ENCODE measurements at regions not wholly inside any gene's neighbourhood (a gene's known extent, or its start where the extent isn't known, plus 50 kb on each side); places are given as distances from the start of the nearest gene placed in this dataset.

DNA sequence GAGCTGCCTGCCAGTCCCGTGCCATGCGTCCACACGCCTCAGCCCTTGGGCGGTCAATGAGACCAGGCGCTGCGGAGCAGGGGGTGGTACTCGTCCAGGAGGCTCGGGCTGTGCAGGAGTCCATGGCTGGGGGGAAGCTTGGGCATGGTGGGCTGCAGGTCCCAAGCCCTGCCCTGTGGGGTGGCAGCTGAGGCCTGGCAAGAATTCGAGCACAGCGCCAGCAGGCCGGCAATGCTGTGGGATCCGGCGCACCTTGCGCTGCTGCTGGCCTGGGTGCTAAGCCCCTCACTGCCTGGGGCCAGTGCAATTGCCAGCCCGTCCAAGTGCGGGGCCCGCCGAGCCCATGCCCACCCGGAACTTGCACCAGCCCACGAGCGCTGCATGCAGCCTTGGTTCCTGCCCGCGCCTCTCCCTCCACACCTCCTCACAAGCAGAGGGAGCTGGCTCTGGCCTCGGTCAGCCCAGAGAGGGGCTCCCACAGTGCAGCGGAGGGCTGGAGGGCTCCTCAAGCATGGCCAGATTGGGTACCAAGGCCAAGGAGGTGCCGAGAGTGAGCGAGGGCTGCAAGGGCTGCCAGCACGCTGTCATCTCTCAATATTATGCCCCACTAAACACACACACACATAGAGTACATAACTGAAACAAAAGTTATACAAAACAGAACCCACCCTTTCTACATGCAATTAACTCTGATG lies 307.7 kb downstream of the LMO4 start:
- DNase-seq, result no peak

DNA sequence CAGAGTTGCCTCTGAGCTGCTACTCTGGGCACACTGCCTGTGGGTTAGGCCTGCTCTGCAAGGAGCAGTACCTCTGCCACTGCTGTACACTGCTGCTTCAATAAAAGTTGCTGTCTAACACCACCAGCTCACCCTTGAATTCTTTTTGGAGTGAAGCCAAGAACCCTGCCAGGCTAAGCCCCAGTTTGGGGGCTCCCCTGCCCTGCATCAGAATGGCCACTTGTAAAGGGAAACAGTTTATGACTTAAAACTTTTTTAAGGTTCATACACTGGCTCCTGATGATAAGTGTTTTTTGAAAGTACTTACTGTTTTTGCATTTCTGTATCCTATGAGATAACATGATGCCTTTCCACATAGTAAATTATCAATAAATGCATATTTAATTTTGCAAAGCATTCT lies 310.0 kb downstream of the LMO4 start:
- no peak for DNase-seq

DNA sequence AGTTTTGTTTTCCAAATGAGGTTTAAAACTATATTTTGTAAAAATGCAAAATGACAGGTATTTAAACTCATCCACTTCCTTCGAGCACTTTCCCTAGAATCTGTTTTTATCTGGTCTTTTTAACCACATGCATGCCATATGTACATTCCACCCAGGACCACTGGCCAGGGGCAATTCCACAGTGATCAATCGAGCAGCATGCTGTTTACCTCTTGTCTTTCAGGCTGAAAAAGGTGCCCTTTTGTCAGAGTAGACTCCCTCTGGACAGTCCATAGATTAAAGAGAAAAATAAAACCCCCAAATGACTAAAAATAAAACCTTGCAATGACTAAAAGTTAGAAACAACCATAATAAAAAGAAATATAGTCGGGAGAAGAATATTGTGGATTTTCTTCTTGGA lies 313.3 kb downstream of the LMO4 start:
- DNase-seq, result no peak

DNA sequence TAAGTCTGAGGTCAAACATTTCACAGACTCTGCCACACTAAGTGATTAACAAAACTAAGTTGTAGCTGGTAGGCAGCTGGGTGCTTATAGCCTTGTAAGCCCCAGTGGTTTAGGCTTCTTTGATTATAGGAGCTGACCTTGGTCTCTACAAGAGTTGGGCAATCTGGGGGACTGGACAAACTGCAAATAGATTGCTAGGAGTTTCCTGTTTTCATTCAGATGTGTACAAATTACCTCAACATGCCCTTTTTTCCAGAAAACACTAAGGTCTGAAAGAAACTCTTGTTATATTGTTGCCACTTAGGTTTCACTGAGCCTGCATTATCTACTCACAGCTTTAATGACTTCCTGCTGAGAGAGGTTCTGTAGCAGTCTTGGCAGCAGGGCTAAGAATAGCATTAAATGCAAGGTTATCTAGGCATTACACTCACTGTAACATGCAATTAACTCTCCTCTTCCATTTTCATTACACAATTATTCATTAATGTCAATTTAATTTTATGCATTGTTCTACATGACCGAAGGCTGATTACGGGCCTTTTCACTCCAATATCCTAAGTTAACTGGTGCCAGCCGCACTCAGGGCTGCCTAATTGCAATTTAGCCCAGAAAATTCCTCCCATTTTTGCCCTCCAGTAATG lies 314.0 kb downstream of the LMO4 start:
- no peak for DNase-seq

DNA sequence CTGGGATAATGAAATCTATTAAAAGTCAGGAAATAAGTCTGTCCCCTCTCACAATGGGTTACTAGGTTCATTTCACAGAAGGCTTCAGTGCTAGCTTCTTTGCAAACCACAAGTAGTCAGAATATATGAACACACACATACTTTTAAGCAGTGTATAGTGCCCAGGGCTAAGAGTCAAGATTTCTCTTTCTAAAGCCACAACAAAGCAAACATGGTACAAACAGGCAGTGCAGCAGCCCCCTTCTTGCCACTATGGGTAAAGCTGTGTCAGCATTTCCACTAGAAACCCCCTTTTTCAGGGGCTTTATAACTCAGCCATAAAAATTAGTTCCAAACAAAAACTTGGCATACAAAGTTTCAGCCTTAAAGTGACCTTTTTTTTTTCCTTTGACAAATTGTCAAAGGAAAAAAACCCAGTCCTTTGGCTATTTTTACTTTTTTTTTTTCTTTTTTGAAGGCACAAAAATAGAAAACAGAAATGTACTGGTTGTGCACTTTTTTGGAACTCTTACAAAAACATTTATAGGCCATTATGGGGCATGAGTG lies 315.4 kb downstream of the LMO4 start:
- DNase-seq, result no peak

DNA sequence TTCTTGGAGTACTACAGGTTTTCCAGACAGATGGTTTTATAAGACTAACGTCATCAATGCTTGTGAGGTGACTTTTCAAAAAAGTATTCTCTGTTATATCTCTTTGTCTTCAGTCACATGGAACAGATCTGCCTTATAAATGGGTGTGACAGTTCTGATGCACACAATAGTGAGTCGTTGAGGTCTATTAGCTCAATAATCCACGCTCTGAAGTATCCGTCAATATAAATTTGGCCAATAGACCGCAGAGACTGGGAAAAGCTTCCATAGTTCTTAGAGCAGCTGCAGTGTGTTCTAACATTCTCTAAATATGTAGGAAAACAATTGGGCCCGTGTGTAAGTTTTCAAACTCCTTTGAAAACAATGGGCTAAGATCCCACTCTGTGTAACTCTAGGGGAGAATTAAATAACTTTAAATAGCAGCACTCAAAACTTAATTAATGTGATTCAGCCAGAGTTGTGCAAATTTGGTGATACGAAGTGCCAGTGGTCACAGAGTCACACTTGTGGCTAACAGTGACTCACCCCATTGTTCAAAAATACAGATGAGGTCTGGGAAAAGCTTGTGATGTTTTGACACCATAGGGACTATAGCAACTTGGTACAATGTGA lies 316.0 kb downstream of the LMO4 start:
- DNase-seq, result no peak

DNA sequence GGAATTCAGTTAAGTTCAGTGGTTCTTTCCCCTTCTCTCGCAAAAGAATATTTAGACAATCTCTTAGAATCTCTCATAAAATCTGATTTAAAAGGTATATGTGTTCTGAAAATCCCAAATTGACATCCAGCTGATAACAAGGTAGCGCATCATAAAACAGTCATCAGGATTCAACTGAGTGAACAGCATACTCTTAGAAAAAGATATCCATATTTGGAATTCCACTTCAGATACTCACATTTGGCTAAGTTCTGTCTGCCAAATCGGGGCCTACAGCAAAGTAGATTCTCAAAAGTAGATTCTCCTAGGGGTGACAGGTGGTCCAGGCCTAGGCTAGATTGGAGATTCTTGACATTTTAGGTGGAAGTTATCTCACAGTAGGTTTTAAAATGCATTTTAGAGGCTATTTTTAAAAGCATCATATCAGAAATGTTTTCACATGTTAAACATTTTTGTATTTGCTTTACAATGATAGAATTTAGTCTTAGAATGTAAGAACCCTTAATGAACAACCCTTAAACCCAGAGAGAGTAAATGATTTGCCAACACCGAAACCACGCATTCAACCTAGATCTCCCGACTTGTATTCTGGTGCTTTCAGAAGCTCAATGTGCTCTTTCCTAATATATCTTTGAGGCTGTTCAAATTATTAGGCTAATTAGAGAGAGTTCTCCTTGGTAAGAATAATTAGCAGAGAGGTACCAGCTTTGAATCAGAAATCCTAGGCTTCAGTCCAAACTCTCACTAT lies 318.9 kb downstream of the LMO4 start:
- DNase-seq, result no peak

DNA sequence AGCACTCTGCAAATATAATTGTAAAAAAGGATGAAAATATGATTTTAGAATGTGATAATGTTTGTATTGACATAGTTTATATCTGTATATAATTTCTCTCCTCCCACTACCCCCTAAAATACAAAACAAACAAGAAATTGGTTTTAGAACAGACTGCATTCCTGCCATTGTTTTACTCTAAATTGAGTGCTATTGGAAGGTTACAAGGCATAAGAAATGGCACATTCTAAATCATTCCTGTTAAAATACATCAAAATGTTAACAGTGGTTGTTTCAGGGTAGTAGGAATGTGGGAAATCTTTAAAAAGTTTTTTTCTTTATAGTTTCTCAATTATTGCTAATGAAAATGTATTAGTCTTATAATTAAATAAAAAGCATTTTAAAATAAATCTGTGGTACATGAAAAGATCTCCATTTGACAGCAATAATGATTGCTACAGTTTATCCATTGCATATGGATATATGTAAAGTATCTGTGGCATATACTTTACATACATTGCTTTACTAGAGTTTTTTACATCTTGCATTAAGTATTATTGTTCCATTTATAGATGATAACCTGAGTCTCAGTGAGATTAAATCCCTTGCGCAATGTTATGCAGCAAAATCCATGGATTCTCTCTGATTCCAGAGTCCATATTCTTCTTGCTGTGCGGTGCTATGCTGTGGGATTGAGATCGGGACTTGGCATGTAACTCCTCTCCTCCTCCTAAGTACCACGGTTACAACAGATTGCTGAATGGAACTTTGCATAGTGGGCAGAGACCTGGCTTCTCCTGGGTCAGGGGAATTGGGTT lies 319.8 kb downstream of the LMO4 start:
- no peak for DNase-seq

DNA sequence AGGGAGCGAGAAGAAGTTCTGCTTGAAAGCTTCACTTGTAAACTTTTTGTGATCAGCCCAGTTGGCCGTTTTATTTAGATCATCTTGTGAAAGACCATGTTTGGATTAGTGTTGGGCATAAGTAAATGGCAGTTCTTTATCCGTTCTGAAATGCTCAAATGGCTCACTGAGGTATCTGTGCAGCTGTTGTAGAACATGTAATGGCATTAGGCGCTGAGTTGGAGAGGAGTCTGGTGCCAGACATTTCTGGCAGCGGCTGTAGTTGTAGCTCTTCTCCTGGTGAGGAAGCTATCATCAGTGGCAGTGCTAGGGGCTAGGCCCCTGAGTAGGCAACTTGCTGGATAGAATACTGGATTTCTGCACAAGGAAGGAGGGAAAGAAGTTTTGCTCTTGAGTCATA lies 321.6 kb downstream of the LMO4 start:
- DNase-seq, result no peak

DNA sequence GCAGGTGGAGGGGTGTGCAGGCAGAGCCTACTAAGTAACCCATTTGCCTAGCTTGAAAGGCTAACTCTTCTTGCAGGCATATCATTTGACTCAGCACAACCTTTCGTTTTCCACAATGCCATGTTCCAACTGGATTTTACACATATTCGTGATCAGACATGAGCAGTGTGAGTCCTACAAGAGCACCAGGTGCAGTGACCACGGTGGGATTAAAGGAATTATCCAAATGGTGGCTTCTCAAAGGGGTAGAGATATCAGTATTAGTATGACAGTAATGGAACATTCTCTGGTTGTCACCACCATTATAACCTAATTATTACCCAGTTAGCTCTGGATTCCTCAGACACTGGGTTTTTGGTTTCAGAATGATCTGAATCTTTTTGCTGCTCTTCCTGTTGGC lies 323.5 kb downstream of the LMO4 start:
- no peak for DNase-seq

DNA sequence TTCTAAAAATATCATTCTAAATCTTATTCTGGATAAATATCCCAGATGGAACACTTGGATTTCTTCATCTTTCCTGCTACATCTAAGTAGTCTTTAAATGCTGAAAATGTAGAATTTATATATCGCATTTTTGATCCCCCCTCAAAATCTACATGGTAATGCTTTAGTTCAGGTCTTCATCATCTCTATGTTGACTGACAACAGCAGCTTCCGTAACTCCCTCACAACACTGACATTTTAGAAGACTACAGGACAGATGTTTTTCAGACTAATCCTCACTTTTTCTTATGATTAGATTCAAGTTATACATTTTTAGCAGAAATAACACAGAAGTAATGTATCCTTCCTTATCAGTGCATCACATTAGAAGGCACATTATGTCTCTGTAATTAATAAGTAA lies 336.5 kb downstream of the LMO4 start:
- no peak for DNase-seq

DNA sequence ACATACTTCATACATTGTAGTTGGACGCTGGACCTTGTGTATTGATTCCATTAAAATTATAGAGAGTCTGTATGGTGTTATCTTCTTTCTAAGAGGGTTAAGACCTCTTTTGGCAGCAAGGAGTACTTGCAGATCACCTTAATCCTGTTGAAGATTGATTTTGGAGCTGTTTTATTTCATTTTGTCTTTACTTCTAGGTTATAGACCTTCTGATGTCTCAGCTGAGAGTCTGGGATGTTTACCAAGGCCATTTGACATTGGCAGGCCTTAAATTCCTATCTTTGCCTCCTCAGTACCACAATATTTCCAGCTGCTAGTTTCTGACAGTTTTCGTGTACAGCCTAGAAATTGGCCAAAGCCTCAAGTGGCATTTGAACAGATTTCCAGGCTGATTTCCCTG lies 338.0 kb downstream of the LMO4 start:
- no peak for DNase-seq

DNA sequence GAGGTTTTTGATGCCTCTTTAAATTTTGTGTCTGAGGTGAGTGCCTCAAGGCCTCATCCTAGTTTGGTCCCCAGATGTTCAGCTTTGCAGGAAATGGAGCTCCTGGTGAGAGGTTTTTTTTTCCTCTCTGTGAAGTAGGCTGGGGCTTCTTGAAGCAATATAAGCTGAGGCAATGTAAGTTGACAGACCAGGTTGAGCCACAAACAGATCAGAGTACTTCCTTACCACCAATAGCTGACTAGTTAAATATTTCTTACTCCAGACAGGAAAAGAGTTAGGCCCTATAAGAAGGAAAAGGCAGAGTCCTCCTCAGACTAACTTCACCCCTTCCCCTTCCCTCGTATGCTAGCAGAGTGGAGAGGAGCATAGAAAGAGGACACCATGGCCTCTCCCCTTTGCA lies 341.0 kb downstream of the LMO4 start:
- DNase-seq, result no peak

DNA sequence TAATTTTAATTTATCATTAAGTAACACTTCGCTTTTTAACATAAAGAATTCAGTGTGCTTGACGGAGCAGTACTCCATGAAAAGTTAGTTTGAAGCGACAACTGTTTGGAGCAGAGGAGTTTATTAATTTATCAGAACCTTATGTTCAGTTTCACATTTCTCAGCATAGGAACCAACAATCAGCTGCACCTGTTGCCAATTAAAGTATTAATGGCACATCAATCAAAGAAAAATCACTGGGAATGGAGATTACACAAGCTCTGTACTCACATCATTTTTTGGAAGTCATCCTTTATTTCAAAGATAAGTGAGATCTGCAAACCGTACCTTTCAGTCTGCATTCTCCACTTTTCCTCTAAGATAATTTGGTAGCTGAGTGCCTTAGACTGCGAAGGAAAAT lies 344.6 kb downstream of the LMO4 start:
- no peak for DNase-seq

DNA sequence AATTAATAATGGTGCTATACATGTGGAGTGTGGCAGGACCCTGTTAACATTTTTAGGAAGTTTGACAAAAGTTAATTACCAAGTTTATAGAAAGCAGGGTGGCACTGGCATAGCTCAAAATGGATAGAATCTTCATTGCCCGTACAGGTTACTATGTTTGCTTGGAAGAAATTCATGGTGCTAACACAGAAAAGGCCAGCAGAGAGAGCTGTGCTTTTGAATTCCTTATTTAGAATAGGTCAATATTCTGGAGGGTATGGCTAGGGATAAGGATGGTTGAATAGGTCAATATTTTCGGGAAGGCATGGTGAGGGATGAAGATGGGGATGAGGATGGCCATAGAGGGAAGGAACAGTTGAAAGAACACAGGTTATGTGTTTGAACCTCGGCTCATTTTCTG lies 345.1 kb downstream of the LMO4 start:
- no peak for DNase-seq

DNA sequence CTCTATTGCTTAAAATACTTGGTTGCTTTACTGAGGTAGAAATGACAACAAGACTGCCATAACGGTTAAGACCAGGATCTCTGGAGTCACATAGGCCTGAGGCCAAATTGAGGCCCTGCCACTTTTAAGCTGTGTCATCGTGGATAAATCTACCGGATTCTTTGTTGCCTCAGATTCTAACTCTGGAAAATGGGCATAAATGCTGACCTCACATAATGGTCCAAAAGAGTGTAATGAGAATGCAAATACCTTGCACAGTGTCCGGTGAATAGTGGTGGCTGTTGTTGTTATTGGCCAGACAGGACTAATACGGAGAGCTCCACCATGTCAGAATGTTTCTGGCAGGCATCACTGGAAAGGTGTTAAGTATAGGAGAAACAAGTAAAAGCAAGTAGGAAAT lies 346.1 kb downstream of the LMO4 start:
- no peak for DNase-seq

DNA sequence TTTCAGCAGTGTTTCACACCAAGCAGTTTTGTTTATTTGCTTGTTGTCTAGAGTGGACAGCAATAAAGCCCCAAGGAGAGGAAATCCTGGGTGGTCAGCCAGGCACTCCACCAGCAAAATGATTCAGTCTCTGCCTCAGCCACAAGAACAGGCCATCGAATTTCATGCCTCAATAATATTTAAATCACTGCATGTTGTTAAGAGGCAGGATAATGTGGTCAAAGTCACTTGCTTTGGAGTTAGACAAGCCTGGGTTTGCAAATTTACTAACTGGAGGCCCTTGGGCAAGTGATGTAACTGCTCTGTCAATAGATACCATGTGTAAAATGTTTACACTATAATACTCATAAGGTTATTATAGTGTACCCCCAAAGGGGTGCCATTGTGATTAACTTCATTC lies 349.6 kb downstream of the LMO4 start:
- no peak for DNase-seq

DNA sequence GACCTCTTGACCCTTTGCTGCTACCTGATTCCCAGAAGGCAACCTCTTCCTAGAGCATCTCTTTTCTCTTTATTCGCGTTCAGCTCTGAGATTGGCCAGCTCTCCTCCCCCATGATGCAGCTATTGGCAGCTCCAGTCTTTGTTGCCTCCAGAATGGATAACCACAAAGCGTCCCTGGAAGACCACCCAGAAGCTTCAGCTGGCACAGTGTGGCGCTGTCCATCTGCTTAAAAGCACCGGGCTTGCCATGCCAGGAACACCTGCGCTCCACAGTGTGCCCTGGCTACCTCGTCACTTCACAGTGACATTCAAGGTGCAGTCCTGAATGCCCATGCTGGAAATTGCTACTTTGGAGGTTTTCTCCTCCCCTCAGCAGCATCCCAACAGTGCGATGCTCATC lies 353.9 kb downstream of the LMO4 start:
- no peak for DNase-seq

DNA sequence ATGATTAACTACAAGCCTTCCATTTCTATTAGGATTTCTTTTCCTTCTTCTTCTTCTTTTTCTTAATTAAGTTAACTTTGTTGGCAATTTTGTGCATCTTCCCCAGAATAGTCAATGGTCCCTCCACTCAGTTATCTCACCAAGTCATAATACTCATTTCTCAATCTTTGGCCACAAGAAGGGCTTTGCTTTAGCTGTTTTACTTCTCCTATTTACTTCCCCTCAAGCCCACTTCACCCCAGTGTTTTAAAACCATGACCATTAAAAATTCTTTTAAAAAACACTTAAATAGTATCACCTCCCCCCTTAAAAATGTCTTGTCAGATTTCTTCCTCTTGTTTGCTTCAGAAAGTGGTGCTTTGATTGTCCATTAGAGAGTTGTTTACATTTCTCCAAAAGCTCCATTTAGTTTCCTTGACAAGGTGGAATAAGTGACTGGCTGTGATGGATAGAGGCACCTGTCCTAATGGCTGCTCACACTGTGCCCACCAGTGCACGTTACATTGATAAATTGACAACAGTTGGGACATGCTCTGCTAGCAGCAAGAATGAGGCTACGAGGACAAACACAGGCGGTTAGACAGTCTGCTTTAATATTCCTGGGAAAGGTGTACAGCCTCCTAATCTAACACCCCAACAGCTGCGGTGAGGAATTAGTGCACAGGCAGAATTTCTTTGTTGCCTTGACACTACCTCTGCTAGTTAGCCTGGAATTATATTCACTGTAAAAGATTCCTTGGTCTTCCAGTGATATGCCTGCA lies 354.7 kb downstream of the LMO4 start:
- DNase-seq, result peak; percentile 2

DNA sequence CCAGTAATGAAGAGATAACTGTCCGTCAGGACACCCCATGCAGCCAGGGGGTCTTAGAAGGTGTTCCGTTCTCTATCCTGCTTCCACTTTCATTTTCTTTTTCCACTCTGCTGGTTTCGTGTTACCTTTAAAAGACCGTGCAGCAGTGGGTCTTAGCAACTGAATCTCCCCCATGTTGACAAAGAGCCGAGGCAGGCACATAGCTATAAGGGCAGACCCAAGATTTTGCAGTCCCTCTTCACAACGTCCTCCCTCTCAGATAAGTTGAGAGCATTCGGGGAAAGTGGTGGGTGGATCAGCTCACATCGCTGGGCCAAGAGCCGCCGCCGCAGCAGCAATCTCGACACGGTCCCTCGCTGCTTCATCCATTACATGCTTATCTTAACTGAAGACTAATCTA lies 355.5 kb downstream of the LMO4 start:
- DNase-seq, result no peak

DNA sequence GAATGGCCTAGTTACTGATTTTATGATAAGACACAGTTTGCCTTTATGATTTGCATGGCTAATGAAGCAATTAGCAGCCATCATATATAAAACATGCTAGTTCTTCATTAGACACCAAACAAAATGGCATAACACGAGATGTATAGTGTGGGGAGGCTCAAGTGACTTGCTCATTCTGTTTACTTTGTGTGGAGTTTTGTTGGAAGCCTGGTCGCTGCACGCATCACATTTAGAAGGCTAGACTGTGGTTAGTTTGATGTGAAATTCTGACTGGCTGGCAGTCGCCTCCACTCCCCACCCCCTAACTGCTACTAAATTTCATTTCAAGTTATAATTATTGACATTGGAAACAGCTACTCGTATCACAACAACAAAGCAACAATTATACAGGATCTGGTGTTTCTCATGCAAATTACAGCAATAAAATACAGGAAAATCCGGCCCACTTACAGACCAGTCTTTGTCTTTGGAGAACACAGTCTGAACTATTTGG lies 356.1 kb downstream of the LMO4 start:
- DNase-seq, result no peak
